ENCODE measurements at regions not wholly inside any gene's neighbourhood (a gene's known extent, or its start where the extent isn't known, plus 50 kb on each side); places are given as distances from the start of the nearest gene placed in this dataset.

DNA sequence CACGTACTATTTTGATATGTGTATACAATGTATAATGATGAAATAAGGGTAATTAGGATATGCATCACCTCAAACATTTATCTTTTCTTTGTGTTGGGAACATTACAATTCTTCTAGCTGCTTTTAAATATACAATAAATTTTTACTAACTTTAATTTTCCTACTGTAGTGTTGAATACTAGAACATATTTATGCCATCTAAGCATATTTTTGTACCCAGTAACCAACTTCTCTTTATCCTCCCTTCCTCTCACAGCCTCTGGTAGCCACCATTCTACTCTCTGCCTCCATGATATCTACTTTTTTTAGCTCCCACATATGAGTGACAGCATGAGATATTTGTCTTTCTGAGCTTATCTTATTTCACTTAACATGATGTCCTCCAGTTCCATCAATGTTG, 468.0 kb downstream of the COL11A1 start:
- TF ChIP-seq, protein P1, sequence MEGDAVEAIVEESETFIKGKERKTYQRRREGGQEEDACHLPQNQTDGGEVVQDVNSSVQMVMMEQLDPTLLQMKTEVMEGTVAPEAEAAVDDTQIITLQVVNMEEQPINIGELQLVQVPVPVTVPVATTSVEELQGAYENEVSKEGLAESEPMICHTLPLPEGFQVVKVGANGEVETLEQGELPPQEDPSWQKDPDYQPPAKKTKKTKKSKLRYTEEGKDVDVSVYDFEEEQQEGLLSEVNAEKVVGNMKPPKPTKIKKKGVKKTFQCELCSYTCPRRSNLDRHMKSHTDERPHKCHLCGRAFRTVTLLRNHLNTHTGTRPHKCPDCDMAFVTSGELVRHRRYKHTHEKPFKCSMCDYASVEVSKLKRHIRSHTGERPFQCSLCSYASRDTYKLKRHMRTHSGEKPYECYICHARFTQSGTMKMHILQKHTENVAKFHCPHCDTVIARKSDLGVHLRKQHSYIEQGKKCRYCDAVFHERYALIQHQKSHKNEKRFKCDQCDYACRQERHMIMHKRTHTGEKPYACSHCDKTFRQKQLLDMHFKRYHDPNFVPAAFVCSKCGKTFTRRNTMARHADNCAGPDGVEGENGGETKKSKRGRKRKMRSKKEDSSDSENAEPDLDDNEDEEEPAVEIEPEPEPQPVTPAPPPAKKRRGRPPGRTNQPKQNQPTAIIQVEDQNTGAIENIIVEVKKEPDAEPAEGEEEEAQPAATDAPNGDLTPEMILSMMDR (IDR thresholded peaks at IDR 0.05; ENCODE audit: insufficient read depth, low read depth, low read length): no peak
- no peak overlapping the region for H3K4me3 ChIP-seq (ENCODE audit: low read depth, low read length)
- no peak for DNase-seq (ENCODE audit: low read depth)

DNA sequence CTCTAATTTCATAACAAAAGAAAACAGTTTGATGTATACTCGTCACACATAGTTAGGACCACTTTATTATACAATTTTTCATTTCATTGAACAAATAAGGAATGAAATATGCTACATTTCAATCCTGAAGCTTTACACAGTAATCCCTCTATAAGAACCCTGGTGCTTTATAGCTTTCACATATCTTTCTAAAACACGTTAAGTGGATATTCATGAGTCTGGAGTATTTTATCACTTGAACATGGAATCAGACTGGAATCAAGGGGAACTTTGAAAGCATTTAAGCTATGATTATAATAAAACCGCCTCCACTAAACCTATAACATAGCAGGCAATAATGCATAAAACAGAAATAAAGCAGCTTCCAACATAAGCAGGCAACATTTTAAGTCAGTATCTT, 476.6 kb downstream of the COL11A1 start:
- DNase-seq (ENCODE audit: low read depth): no peak
- no peak overlapping the region for H3K4me3 ChIP-seq (ENCODE audit: low read depth, low read length)
- TF ChIP-seq, protein P1 (IDR thresholded peaks at IDR 0.05; ENCODE audit: insufficient read depth, low read depth, low read length): no peak

DNA sequence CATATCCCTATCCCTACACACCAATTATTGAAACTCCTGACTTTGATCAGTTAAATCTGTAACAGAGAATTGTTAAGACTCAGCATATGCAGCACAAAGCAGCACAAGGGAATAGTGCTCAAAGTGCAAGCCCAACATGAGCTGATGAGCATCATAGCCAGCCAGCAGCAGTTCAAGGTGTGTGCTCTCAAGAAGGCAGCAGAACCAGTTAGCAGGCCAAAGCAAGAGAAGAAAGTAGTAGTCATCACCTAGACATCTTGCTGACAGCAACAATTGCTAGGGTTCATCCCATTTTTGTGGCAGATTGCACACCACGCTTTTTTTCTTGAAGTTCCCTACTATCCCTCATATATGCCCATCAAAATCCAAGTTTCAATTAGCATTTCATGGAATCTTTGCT, 478.3 kb downstream of the COL11A1 start:
- no peak for DNase-seq (ENCODE audit: low read depth)
- TF ChIP-seq, protein P1 (IDR thresholded peaks at IDR 0.05; ENCODE audit: insufficient read depth, low read depth, low read length): no peak

DNA sequence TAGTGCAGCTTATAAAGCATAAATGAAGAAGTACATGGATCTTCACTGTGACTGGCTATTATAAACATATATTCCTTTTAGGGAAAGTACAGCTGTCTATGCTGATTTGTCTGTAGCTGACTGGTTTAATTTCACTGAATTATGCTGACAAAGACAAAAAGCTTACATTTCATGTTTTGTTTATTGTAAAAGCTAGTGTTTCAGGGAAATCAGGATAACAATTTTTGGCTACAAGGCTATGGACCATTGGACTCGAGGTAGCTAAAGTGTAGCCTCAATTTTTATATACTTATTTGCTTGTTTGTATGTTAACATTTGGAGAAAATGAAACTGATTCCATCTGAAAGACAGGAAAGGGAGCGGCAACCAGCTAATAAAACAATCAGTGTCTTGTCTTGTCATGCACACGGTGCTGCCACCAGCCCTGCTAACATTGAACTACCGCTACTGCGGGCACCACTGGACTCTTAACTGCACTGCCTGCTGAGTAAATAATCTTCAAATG, 480.2 kb downstream of the COL11A1 start:
- TF ChIP-seq, protein P1 (IDR thresholded peaks at IDR 0.05; ENCODE audit: insufficient read depth, low read depth, low read length): no peak
- DNase-seq (ENCODE audit: low read depth): no peak
- H3K4me3 ChIP-seq (ENCODE audit: low read depth, low read length): peak overlapping the region; percentile 14

More for the DNA sequence above, 478.3 kb downstream of the COL11A1 start:
- no peak overlapping the region for H3K4me3 ChIP-seq (ENCODE audit: low read depth, low read length)

DNA sequence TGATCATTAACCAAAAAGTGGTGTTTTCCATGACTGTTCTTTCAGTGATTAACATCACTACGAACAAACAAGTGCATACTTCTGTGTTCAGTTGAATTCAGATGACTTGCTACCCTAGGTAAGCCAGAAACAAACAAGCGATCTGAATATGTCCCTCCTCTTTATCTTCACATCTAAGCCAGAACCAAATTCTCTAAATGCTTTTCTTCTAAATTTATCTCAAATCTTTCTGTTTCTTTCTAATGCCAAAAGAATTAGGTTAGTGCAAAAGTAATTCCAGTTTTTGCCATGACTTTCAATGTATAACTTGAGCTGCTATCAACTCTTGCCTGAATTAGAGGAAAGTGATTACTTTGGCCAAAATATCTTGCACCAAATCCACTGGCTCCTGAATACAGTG, 481.2 kb downstream of the COL11A1 start:
- no peak overlapping the region for H3K4me3 ChIP-seq (ENCODE audit: low read depth, low read length)
- no peak for DNase-seq (ENCODE audit: low read depth)
- TF ChIP-seq, protein P1 (IDR thresholded peaks at IDR 0.05; ENCODE audit: insufficient read depth, low read depth, low read length): no peak

DNA sequence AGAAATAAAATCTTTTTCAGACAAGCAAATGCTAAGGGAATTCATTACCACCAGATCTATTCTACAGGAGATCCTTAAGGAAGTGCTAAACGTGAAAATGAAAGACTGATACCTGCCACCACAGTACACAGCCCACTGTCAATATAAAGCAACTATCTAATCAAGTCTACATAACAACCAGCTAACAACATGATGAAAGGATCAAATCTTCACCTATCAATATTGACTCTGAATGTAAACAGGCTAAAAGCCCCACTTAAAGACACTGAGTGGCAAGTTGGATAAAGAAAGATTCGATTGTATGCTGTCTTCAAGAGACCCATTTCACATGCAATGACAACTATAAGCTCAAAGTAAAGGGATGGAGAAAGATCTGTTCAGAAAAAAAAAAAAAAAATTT, 492.4 kb downstream of the COL11A1 start:
- DNase-seq (ENCODE audit: low read depth): no peak
- TF ChIP-seq, protein P1 (IDR thresholded peaks at IDR 0.05; ENCODE audit: insufficient read depth, low read depth, low read length): no peak
- no peak overlapping the region for H3K4me3 ChIP-seq (ENCODE audit: low read depth, low read length)

DNA sequence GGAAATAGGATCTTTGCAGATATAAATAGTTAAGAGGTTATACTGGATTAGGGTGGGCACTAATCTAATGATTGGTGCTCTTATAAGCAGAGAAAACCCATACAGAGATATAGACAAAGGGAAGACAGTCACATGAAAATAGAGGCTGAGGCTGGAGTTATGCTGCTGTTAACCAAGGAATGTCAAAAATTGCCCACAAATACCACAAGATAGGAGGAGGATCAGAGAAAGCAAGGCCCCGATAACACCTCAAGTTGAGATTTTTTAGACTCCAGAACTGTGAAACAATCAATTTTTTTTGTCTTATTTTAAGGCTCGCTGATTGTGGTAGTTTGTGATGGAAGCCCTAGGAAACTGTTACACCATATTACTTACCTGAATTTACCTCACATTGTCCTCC, 513.2 kb downstream of the COL11A1 start:
- H3K4me3 ChIP-seq (ENCODE audit: low read depth, low read length): no peak overlapping the region
- DNase-seq (ENCODE audit: low read depth): no peak

More for the DNA sequence above, 513.2 kb downstream of the COL11A1 start:
- TF ChIP-seq, protein P1 (IDR thresholded peaks at IDR 0.05; ENCODE audit: insufficient read depth, low read depth, low read length): no peak

Measured in fibroblast of villous mesenchyme (primary cell).